K562 (cell line): ENCODE measurements at regions not wholly inside any gene's neighbourhood (a gene's known extent, or its start where the extent isn't known, plus 50 kb on each side); places are given as distances from the start of the nearest gene placed in this dataset.

ENCODE experiments used
- ASH1L ChIP-seq: fragments of 450-650 bp; IDR thresholded peaks from 2 replicates; pipeline ENCODE4 v1.6.1; 2018; ENCODE audit warnings: borderline replicate concordance, mild to moderate bottlenecking, low read depth; ENCODE audit not compliant: partially characterized antibody
- CTCF ChIP-seq, 3 experiments: IDR thresholded peaks in 2 of 3; conservative IDR thresholded peaks in 1 of 3; 2 replicates each; pipeline ENCODE4 v1.5.1; 2011 to 2012; ENCODE audit warnings: low read length in 3 of 3, mild to moderate bottlenecking in 3 of 3, control low read depth in 2 of 3, improper control_type of control experiment in 1 of 3, inconsistent platforms in 1 of 3, low read depth in 1 of 3, mixed read lengths in 1 of 3, moderate library complexity in 1 of 3; ENCODE audit not compliant: insufficient read depth in 2 of 3
- ELF1 ChIP-seq: fragments of 200-800 bp; sonication (Bioruptor generic); IDR thresholded peaks from 2 replicates; pipeline ENCODE4 v1.6.1; 2016; ENCODE audit warnings: missing genetic modification characterization, missing compliant biosample characterization
- FOS ChIP-seq: IDR thresholded peaks from 3 replicates; pipeline ENCODE4 v1.6.1; 2011; ENCODE audit not compliant: insufficient read length; ENCODE audit errors: extremely low read depth
- HDAC2 ChIP-seq: fragments of 450-650 bp; IDR thresholded peaks from 2 replicates; pipeline ENCODE4 v1.6.1; 2016; ENCODE audit warnings: mild to moderate bottlenecking
- KDM1A ChIP-seq, 2 experiments: fragments of 450-650 bp; IDR thresholded peaks; 2 replicates each; pipeline ENCODE4 v1.6.1; 2016; ENCODE audit warnings: mild to moderate bottlenecking in 2 of 2
- NUFIP1 ChIP-seq: fragments of 450-650 bp; IDR thresholded peaks from 2 replicates; pipeline ENCODE4 v1.6.1; 2018; ENCODE audit not compliant: partially characterized antibody
- ZNF431 ChIP-seq: sonication (generic); formaldehyde crosslinking; IDR thresholded peaks from 2 replicates; pipeline ENCODE4 v1.8.0; 2022; ENCODE audit warnings: mild to moderate bottlenecking, missing genetic modification reagents

- TF ChIP-seq ELF1 (tag) = no peak
- no peak for TF ChIP-seq HDAC2
- TF ChIP-seq CTCF (IDR thresholded peaks at IDR 0.05 in 2 of 3, conservative IDR thresholded peaks at IDR 0.05 in 1 of 3; ENCODE audit: insufficient read depth in 2 of 3, low read depth in 1 of 3, low read length in 3 of 3) = no peak
- no peak for TF ChIP-seq ASH1L
- TF ChIP-seq KDM1A (IDR thresholded peaks at IDR 0.05) = no peak
- TF ChIP-seq ZNF431 (CRISPR knock-in tag) = no peak
- TF ChIP-seq NUFIP1 = no peak
- no peak for TF ChIP-seq FOS
Measured at GRCh38 chr6:88386167-88386566, 220.0 kb upstream of the CNR1 start.
